ENCODE measurements at regions not wholly inside any gene's neighbourhood (a gene's known extent, or its start where the extent isn't known, plus 50 kb on each side); places are given as distances from the start of the nearest gene placed in this dataset.

GRCh38 chr10:33465747-33466146 lies 131.3 kb upstream of the NRP1 start:
- TF ChIP-seq CTCF (IDR thresholded peaks at IDR 0.05) = no peak
- TF ChIP-seq POLR2A (IDR thresholded peaks at IDR 0.05) = no peak
- no peaks in the 10 kb centered on the region for H3K27me3 ChIP-seq
- no peak for DNase-seq
- peaks cover 5% of the 10 kb centered on the region for H3K4me1 ChIP-seq
- H3K36me3 ChIP-seq (ENCODE audit: low read depth, missing control alignments) = no peaks in the 10 kb centered on the region
- intact Hi-C loops (cut with DNase I; ENCODE audit: low total_unique reads) = no loop called here
- no peaks in the 10 kb centered on the region for H3K9me3 ChIP-seq
- H3K4me3 ChIP-seq = no peak overlapping the region
- no peak overlapping the region for H3K27ac ChIP-seq

- no peaks in the 10 kb centered on the region for H3K36me3 ChIP-seq (ENCODE audit: low read depth, missing control alignments)
- intact Hi-C loops (cut with DNase I; ENCODE audit: low total_unique reads) = no loop called here
- WGBS, 2 donors = 61 to 74% methylated on average over 4 of the region's 4 CpGs
- no peaks in the 10 kb centered on the region for H3K9me3 ChIP-seq
- peak; percentile 36 for DNase-seq
- no peaks in the 10 kb centered on the region for H3K27me3 ChIP-seq
- peaks cover 12% of the 10 kb centered on the region for H3K4me1 ChIP-seq
- TF ChIP-seq POLR2A (IDR thresholded peaks at IDR 0.05) (no peak), CTCF (IDR thresholded peaks at IDR 0.05) (no peak)
- H3K4me3 ChIP-seq = no peak overlapping the region
- no peak overlapping the region for H3K27ac ChIP-seq
Observed at GRCh38 chr10:33463011-33463410, 128.5 kb upstream of the NRP1 start.

GRCh38 chr10:33461295-33461640 lies 126.8 kb upstream of the NRP1 start:
- Histone ChIP-seq H3K9me3 (no peaks in the 10 kb centered on the region), H3K36me3 (ENCODE audit: low read depth, missing control alignments) (no peaks in the 10 kb centered on the region), H3K27me3 (no peaks in the 10 kb centered on the region), H3K4me3 (no peak overlapping the region), H3K27ac (no peak overlapping the region), H3K4me1 (peaks cover 12% of the 10 kb centered on the region)
- intact Hi-C loops (cut with DNase I; ENCODE audit: low total_unique reads) = no loop called here
- WGBS, 2 donors = 67 to 69% methylated on average over 2 of the region's 2 CpGs
- TF ChIP-seq POLR2A (IDR thresholded peaks at IDR 0.05) = no peak
- no peak for DNase-seq

GRCh38 chr10:33460505-33461294 lies 126.2 kb upstream of the NRP1 start:
- Histone ChIP-seq H3K27ac (no peak overlapping the region), H3K27me3 (no peaks in the 10 kb centered on the region), H3K4me1 (peaks cover 12% of the 10 kb centered on the region), H3K4me3 (no peak overlapping the region), H3K36me3 (ENCODE audit: low read depth, missing control alignments) (no peaks in the 10 kb centered on the region), H3K9me3 (no peaks in the 10 kb centered on the region)
- intact Hi-C loops (cut with DNase I; ENCODE audit: low total_unique reads) = no loop called here
- 58 to 66% methylated on average over 5 of the region's 5 CpGs for WGBS, 2 donors
- peak; percentile 75 for DNase-seq
- TF ChIP-seq POLR2A (IDR thresholded peaks at IDR 0.05) (no peak), CTCF (IDR thresholded peaks at IDR 0.05) (no peak)

- Histone ChIP-seq H3K27ac (peak overlapping the region in 1 of 2 donors; percentile 7), H3K27me3 (no peaks in the 10 kb centered on the region), H3K36me3 (ENCODE audit: low read depth, missing control alignments) (no peaks in the 10 kb centered on the region), H3K4me3 (no peak overlapping the region), H3K4me1 (peaks cover 12% of the 10 kb centered on the region), H3K9me3 (no peaks in the 10 kb centered on the region)
- intact Hi-C loops (cut with DNase I; ENCODE audit: low total_unique reads) = no loop called here
- WGBS, 2 donors = 22 to 57% methylated on average over 5 of the region's 5 CpGs
- DNase-seq = peak; percentile 63
- no peak for TF ChIP-seq POLR2A (IDR thresholded peaks at IDR 0.05)
- TF ChIP-seq CTCF (IDR thresholded peaks at IDR 0.05) = no peak
Observed at GRCh38 chr10:33459602-33460001, 125.1 kb upstream of the NRP1 start.
